Spleen (tissue), 11 donors: ENCODE measurements at regions not wholly inside any gene's neighbourhood (a gene's known extent, or its start where the extent isn't known, plus 50 kb on each side); places are given as distances from the start of the nearest gene placed in this dataset.
A peak's percentile ranks its signal among the peaks of the same experiment; 100 is the strongest.
"Not testable (repeated sequence)": the region's sequence is repeated elsewhere in the genome, so short reads cannot be mapped to it uniquely, and the experiment has no call there.

Experiments used
- DNase-seq: peaks from one replicate; pipeline ENCODE4 v3.0.0-alpha.2; 2020
- H3K27ac ChIP-seq, 8 donors: fragments of 200-600 bp; sonication (generic) in 7 of 8; 1 replicate in 4 of 8; 2 replicates in 4 of 8; pipeline versions ENCODE4 v1.5.0 to v1.8.0; 2016 to 2021; ENCODE audit warnings: inconsistent platforms in 4 of 8, mild to moderate bottlenecking in 4 of 8, moderate library complexity in 1 of 8
- H3K27me3 ChIP-seq, 7 donors: fragments of 200-600 bp; sonication (generic) in 6 of 7; replicated peaks in 1 of 7; 1 replicate in 4 of 7; 2 replicates in 3 of 7; pipeline versions ENCODE4 v1.5.0 to v1.8.0; 2016 to 2021; ENCODE audit warnings: inconsistent platforms in 3 of 7, mild to moderate bottlenecking in 1 of 7
- H3K36me3 ChIP-seq, 6 donors: fragments of 200-600 bp; sonication (generic) in 5 of 6; 1 replicate in 4 of 6; 2 replicates in 2 of 6; pipeline versions ENCODE4 v1.5.0 to v1.8.0; 2016 to 2021; ENCODE audit warnings: inconsistent platforms in 2 of 6
- H3K4me1 ChIP-seq, 6 donors: fragments of 200-600 bp; sonication (generic) in 5 of 6; 1 replicate in 3 of 6; 2 replicates in 3 of 6; pipeline versions ENCODE4 v1.5.0 to v1.8.0; 2016 to 2021; ENCODE audit warnings: inconsistent platforms in 3 of 6
- H3K4me3 ChIP-seq, 8 donors: fragments of 200-600 bp; sonication (generic) in 7 of 8; 1 replicate in 4 of 8; 2 replicates in 4 of 8; pipeline versions ENCODE4 v1.5.0 to v1.8.0; 2016 to 2021; ENCODE audit warnings: inconsistent platforms in 4 of 8, mild to moderate bottlenecking in 4 of 8, moderate library complexity in 2 of 8
- H3K9me3 ChIP-seq, 8 donors: fragments of 200-600 bp; sonication (generic) in 7 of 8; 1 replicate in 4 of 8; 2 replicates in 4 of 8; pipeline versions ENCODE4 v1.5.0 to v1.8.0; 2016 to 2021; ENCODE audit warnings: inconsistent platforms in 4 of 8
- POLR2A ChIP-seq, 3 donors: fragments of 450-650 bp; IDR thresholded peaks; one replicate each; pipeline ENCODE4 v1.5.1; 2017; ENCODE audit warnings: antibody characterized with exemption in 3 of 3, mild to moderate bottlenecking in 1 of 3
- POLR2AphosphoS5 ChIP-seq, 3 donors: sonication (generic); formaldehyde crosslinking; IDR thresholded peaks; one replicate each; pipeline ENCODE4 v1.5.1; 2017; ENCODE audit warnings: antibody characterized with exemption in 3 of 3
- WGBS, 5 donors: extraction: QIAGEN DNeasy Blood & Tissue Kit in 3 of 5; methylation state at CpG; one replicate each; pipeline versions ENCODE4 v1.1.5 to v1.1.7; 2013 to 2018; 5-methylcytosine and 5-hydroxymethylcytosine counted together
- intact Hi-C: fragments of 100-400 bp; cut with DNase I; formaldehyde crosslinking; loops from one replicate; pipeline ENCODE4 v1.15.0; 2023; ENCODE audit warnings: low total_unique reads
- TF ChIP-seq, protein P1 (sequence below), 11 experiments: fragments of 200-600 bp in 7 of 11; fragments of 450-650 bp in 4 of 11; sonication (generic) in 4 of 11; IDR thresholded peaks in 8 of 11; conservative IDR thresholded peaks in 3 of 11; 1 replicate in 7 of 11; 2 replicates in 4 of 11; pipeline versions ENCODE4 v1.4.0 to v1.8.0; 2016 to 2021; ENCODE audit warnings: antibody characterized with exemption in 11 of 11, inconsistent platforms in 4 of 11, mild to moderate bottlenecking in 1 of 11
- donor health status: healthy with polysubstance abuse.
- donor health status: DM: no; HTN: no; CAD: no; lungs with moderate emphysema.
- donor health status: DM: no; HTN: no; CAD: no.
- donor health status: Bipolar disorder and iron deficiency.
- donor health status: healthy.
- donor health status: DM: no; HTN: no; CAD: no.
- donor health status: DM: yes; HTN: yes; CAD: no.

- DNase-seq = no peak
- Histone ChIP-seq H3K9me3 (no peaks in the 10 kb centered on the region), H3K4me1 (peaks cover 0 to 12% (median 0%) of the 10 kb centered on the region in 6 donors), H3K36me3 (no peaks in the 10 kb centered on the region), H3K4me3 (no peak overlapping the region), H3K27me3 (no peaks in the 10 kb centered on the region), H3K27ac (no peak overlapping the region)
- TF ChIP-seq POLR2A (IDR thresholded peaks at IDR 0.05) = no peak
- TF ChIP-seq, protein P1, sequence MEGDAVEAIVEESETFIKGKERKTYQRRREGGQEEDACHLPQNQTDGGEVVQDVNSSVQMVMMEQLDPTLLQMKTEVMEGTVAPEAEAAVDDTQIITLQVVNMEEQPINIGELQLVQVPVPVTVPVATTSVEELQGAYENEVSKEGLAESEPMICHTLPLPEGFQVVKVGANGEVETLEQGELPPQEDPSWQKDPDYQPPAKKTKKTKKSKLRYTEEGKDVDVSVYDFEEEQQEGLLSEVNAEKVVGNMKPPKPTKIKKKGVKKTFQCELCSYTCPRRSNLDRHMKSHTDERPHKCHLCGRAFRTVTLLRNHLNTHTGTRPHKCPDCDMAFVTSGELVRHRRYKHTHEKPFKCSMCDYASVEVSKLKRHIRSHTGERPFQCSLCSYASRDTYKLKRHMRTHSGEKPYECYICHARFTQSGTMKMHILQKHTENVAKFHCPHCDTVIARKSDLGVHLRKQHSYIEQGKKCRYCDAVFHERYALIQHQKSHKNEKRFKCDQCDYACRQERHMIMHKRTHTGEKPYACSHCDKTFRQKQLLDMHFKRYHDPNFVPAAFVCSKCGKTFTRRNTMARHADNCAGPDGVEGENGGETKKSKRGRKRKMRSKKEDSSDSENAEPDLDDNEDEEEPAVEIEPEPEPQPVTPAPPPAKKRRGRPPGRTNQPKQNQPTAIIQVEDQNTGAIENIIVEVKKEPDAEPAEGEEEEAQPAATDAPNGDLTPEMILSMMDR (IDR thresholded peaks at IDR 0.05 in 8 of 11, conservative IDR thresholded peaks at IDR 0.05 in 3 of 11) = no peak
- TF ChIP-seq POLR2AphosphoS5 (IDR thresholded peaks at IDR 0.05) = no peak
- WGBS, 5 donors = 93 to 98% (median 95%) methylated on average over 3 of the region's 3 CpGs
- intact Hi-C loops = no loop called here
Measured at GRCh38 chr12:45517381-45517780, 212.1 kb upstream of the ARID2 start.

- H3K4me3 ChIP-seq = no peak overlapping the region
- peaks cover 0 to 10% (median 3%) of the 10 kb centered on the region in 8 donors for H3K9me3 ChIP-seq
- TF ChIP-seq POLR2A (IDR thresholded peaks at IDR 0.05) (no peak), POLR2AphosphoS5 (IDR thresholded peaks at IDR 0.05) (no peak)
- TF ChIP-seq, protein P1 (IDR thresholded peaks at IDR 0.05 in 8 of 11, conservative IDR thresholded peaks at IDR 0.05 in 3 of 11) = no peak
- intact Hi-C loops = no loop called here
- WGBS, 5 donors = 37 to 44% (median 39%) methylated on average over 10 of the region's 10 CpGs
- peak overlapping the region in 2 of 8 donors; percentile 5 to 22 for H3K27ac ChIP-seq
- no peaks in the 10 kb centered on the region for H3K27me3 ChIP-seq
- no peak for DNase-seq
- H3K36me3 ChIP-seq = no peaks in the 10 kb centered on the region
- peaks cover 0 to 12% (median 0%) of the 10 kb centered on the region in 6 donors for H3K4me1 ChIP-seq
Measured at GRCh38 chr12:45518291-45519235, 210.9 kb upstream of the ARID2 start.

GRCh38 chr12:45522227-45522626, 207.3 kb upstream of the ARID2 start:
- 90 to 95% (median 92%) methylated on average over 3 of the region's 3 CpGs for WGBS, 5 donors
- TF ChIP-seq, protein P1 (IDR thresholded peaks at IDR 0.05 in 8 of 11, conservative IDR thresholded peaks at IDR 0.05 in 3 of 11) = no peak
- TF ChIP-seq POLR2A (IDR thresholded peaks at IDR 0.05) (no peak), POLR2AphosphoS5 (IDR thresholded peaks at IDR 0.05) (no peak)
- H3K4me1 ChIP-seq = peaks cover 0 to 12% (median 0%) of the 10 kb centered on the region in 6 donors

GRCh38 chr12:45526823-45527222, 202.7 kb upstream of the ARID2 start:
- 70 to 86% (median 76%) methylated on average over 1 of the region's 1 CpG for WGBS, 5 donors
- DNase-seq, H3K27ac ChIP-seq, intact Hi-C loops, H3K4me1 ChIP-seq, H3K36me3 ChIP-seq, H3K27me3 ChIP-seq, H3K4me3 ChIP-seq: not testable (repeated sequence)
- peaks cover 0 to 48% (median 36%) of the 10 kb centered on the region in 8 donors for H3K9me3 ChIP-seq

More at GRCh38 chr12:45522227-45522626, 207.3 kb upstream of the ARID2 start:
- intact Hi-C loops = no loop called here
- no peak for DNase-seq
- Histone ChIP-seq H3K9me3 (peaks cover 0 to 25% (median 14%) of the 10 kb centered on the region in 8 donors), H3K27ac (no peak overlapping the region), H3K4me3 (no peak overlapping the region), H3K36me3 (no peaks in the 10 kb centered on the region), H3K27me3 (no peaks in the 10 kb centered on the region)
